Kidney (tissue), 13 donors: ENCODE measurements at regions not wholly inside any gene's neighbourhood (a gene's known extent, or its start where the extent isn't known, plus 50 kb on each side); places are given as distances from the start of the nearest gene placed in this dataset.

Experiments
- DNase-seq, 5 donors: peaks; one replicate each; pipeline ENCODE4 v3.0.0-alpha.2; 2013 to 2020
- FAIRE-seq: peaks from 2 replicates; lab custom pipeline; 2012; peaks lifted over from hg19 to GRCh38; lab: Jason Lieb, UNC
- H3K27ac ChIP-seq, 2 donors: one replicate each; pipeline ENCODE4 v1.7.0; 2013; ENCODE audit warnings: low read depth in 2 of 2, low read length in 2 of 2, inconsistent platforms in 1 of 2
- H3K27me3 ChIP-seq: one replicate; pipeline ENCODE4 v1.7.1; 2013; ENCODE audit warnings: low read length, inconsistent platforms; ENCODE audit not compliant: control insufficient read depth, insufficient read depth
- H3K36me3 ChIP-seq, 3 donors: one replicate each; pipeline versions ENCODE4 v1.7.0 to v1.7.1; 2013; ENCODE audit warnings: low read length in 3 of 3, control low read depth in 1 of 3, inconsistent platforms in 1 of 3; ENCODE audit not compliant: insufficient read depth in 3 of 3, control insufficient read depth in 2 of 3
- H3K4me1 ChIP-seq, 3 donors: one replicate each; pipeline versions ENCODE4 v1.7.0 to v1.7.1; 2013; ENCODE audit warnings: low read length in 3 of 3, inconsistent platforms in 1 of 3, low read depth in 1 of 3; ENCODE audit not compliant: control insufficient read depth in 2 of 3, insufficient read depth in 2 of 3
- H3K4me3 ChIP-seq, 3 donors: one replicate each; pipeline versions ENCODE4 v1.7.0 to v1.8.1; 2013; ENCODE audit warnings: low read length in 3 of 3, control low read depth in 1 of 3, inconsistent platforms in 1 of 3
- H3K9ac ChIP-seq, 3 donors: one replicate each; pipeline versions ENCODE4 v1.7.0 to v1.7.1; 2013; ENCODE audit warnings: low read length in 3 of 3, control low read depth in 1 of 3, inconsistent platforms in 1 of 3
- H3K9me3 ChIP-seq, 3 donors: one replicate each; pipeline versions ENCODE4 v1.7.0 to v1.7.1; 2013; ENCODE audit warnings: low read length in 3 of 3, control low read depth in 1 of 3, inconsistent platforms in 1 of 3; ENCODE audit not compliant: control insufficient read depth in 2 of 3, insufficient read depth in 1 of 3
- intact Hi-C: fragments of 100-400 bp; cut with DNase I; formaldehyde crosslinking; loops from one replicate; pipeline ENCODE4 v1.11.1; 2022
- TF ChIP-seq, protein P1 (sequence below): IDR thresholded peaks from 3 replicates; pipeline ENCODE4 v1.5.1; 2012; ENCODE audit warnings: mild to moderate bottlenecking, moderate library complexity, borderline replicate concordance; ENCODE audit not compliant: insufficient read depth; ENCODE audit errors: extremely low read depth
- donor health status: control.
- donor health status: control.
- donor health status: control.
- donor health status: control.
- donor health status: control.
- donor health status: DM: yes; HTN: yes; CAD: no.
- donor health status: Normal renal cell carcinoma (clear cell type).

DNA sequence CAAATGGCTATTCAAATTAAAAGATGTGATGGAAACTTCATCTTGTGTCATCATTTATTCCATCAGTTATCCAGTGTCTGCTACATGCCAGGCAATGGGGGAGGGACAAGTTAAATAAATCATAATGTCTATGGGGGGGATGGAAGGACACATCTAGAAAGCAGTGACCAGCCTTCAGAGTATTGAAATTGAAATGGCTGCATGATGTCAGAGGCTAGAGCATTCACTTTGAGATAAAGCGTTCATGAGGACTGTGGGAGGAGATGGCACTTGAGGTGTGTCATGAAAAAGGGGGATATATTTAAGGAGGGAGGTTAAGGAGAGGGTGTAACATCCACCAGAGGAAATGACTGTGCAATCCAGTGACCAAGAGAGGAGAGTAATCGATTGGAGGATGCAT, 50.6 kb downstream of the SLIT2 start:
- TF ChIP-seq, protein P1, sequence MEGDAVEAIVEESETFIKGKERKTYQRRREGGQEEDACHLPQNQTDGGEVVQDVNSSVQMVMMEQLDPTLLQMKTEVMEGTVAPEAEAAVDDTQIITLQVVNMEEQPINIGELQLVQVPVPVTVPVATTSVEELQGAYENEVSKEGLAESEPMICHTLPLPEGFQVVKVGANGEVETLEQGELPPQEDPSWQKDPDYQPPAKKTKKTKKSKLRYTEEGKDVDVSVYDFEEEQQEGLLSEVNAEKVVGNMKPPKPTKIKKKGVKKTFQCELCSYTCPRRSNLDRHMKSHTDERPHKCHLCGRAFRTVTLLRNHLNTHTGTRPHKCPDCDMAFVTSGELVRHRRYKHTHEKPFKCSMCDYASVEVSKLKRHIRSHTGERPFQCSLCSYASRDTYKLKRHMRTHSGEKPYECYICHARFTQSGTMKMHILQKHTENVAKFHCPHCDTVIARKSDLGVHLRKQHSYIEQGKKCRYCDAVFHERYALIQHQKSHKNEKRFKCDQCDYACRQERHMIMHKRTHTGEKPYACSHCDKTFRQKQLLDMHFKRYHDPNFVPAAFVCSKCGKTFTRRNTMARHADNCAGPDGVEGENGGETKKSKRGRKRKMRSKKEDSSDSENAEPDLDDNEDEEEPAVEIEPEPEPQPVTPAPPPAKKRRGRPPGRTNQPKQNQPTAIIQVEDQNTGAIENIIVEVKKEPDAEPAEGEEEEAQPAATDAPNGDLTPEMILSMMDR, result no peak
- intact Hi-C loops, result no loop called here

DNA sequence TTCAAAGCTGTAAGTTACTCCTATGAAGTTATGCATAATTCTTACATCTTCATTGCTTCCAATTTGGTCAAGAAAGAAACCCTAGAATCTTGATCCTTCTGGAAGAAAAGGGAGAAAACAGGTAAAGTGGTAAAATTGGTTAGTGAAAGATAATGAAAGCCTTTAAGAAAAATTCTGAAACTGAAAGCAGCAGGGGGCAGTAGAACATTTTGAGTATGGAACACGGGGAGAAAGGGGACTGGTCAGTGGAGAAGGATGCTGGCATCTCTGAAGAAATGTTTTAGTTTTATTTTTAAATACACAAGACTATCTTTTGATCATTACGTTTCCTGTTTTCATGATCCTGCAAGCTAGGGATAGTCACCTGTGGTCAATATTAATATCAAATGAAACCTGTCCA, 54.3 kb downstream of the SLIT2 start:
- Histone ChIP-seq H3K9ac (no peak overlapping the region), H3K27ac (no peak overlapping the region), H3K9me3 (no peaks in the 10 kb centered on the region), H3K27me3 (no peaks in the 10 kb centered on the region), H3K4me1 (no peaks in the 10 kb centered on the region), H3K36me3 (no peaks in the 10 kb centered on the region), H3K4me3 (no peak overlapping the region)
- peak in 2 of 5 donors; percentile 36 to 48 for DNase-seq
- TF ChIP-seq, protein P1, result peak; percentile 36
- intact Hi-C loops, result no loop called here
- no peak for FAIRE-seq

More for the DNA sequence above, 50.6 kb downstream of the SLIT2 start:
- Histone ChIP-seq H3K36me3 (no peaks in the 10 kb centered on the region), H3K4me1 (no peaks in the 10 kb centered on the region), H3K4me3 (no peak overlapping the region), H3K27me3 (no peaks in the 10 kb centered on the region), H3K27ac (no peak overlapping the region), H3K9ac (no peak overlapping the region), H3K9me3 (no peaks in the 10 kb centered on the region)
- DNase-seq, result no peak
- FAIRE-seq, result no peak

DNA sequence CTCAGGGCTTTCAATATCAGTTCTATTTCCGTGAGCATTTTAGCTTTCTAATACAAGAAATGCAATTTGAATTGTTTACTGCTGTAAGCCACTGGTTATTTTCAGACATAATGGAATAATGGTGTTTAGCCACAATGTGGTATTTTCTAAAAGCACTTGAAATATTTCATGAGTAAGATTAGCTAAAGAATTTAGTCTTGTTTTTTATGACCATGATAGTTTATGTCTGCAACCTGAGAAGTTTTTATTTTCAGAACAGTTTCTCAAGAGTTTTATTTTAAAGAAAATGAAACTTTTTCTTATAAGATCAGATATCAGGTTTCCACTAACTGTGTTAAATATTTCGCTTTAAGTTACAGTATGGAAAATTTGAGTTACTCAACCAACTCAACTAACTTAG, 60.2 kb downstream of the SLIT2 start:
- intact Hi-C loops, result no loop called here
- Histone ChIP-seq H3K27ac (no peak overlapping the region), H3K27me3 (no peaks in the 10 kb centered on the region), H3K4me1 (no peaks in the 10 kb centered on the region), H3K9me3 (no peaks in the 10 kb centered on the region), H3K4me3 (no peak overlapping the region), H3K36me3 (no peaks in the 10 kb centered on the region), H3K9ac (no peak overlapping the region)
- TF ChIP-seq, protein P1, result no peak
- no peak for FAIRE-seq
- no peak for DNase-seq
